ENCODE measurements at regions not wholly inside any gene's neighbourhood (a gene's known extent, or its start where the extent isn't known, plus 50 kb on each side); places are given as distances from the start of the nearest gene placed in this dataset.

DNA sequence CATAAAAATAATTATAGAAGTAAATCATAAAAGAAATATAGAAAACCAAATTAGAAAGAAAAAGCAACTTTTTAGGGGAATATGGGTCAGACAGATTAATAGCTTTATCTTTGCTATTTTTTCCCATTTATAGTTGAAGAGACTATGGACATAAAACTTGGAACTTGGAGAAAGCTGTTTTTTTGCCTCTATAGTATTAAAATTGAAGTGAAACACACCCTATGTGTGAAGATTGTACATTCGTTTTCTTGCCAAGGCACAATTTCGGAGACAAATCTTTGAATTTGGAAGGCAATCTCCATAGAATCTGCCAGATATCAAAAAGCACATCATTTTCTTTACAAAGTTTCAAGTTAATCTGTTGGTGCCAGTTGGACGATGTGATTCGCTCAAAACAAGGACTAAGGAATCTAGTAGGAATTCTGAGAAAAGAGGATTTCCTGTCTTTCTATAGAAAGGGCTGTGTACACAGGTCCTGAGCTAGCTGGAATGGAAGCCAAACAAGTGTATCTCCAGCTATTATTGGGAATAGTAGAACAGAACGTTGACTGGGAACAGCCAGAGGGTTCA is 156.3 kb downstream of the SLC7A11 start:
- no peak for DNase-seq (ENCODE audit: extremely low read depth in 1 of 2, low read depth in 1 of 2)

DNA sequence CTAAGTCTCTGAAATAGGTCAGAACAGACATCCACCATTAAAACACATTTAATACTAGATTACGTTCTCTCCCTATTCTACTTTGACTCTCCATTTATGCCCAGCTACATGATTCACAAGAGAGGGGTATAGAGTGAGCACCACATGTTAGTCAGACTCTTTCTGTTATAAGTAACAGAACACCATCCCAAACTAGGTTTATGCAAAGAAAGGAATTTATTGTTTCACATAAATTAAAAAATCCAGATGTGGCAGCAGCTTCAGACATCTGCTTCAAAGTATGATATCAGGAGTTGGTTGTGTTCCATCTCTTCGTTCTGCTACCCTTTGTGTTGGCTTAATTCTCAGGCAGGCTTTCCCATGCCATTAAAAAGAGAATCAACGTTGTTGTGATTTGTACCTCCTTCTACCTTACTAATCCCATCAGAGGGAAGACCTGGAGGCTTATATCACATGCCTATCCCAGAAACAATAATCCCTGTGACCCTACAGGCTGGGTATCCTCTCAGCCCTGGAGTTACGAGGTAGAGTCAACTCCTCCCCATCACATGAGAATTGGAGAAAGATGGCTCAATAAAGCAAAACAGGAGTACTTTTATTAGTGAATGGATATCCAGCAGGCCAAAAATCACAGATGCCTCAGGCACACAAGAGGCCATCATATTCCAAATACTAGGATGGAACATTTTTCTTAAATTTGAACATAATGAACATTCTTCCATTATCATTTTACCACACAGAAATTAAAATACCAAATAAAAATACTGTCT is 163.2 kb downstream of the SLC7A11 start:
- DNase-seq (ENCODE audit: extremely low read depth in 1 of 2, low read depth in 1 of 2): no peak

DNA sequence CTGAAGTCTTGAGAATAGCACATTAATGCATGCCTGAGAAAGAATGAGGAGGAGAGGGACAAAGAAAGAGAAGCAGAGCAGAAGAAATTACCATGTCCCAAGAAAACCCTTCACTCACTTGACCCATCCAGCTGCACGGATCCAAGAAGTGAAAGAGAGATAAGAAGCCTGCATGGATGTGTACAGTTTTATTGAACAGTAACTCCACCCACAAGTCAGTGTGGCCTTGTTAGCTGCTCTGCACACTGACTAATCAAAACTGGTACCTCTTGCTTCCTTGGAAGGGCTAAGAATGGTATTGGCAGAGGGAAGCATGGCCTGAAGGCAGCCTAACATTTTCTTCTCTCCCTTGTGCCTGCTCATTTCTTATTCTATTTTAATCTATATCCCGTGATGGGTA is 163.9 kb downstream of the SLC7A11 start:
- DNase-seq (ENCODE audit: extremely low read depth in 1 of 2, low read depth in 1 of 2): no peak

DNA sequence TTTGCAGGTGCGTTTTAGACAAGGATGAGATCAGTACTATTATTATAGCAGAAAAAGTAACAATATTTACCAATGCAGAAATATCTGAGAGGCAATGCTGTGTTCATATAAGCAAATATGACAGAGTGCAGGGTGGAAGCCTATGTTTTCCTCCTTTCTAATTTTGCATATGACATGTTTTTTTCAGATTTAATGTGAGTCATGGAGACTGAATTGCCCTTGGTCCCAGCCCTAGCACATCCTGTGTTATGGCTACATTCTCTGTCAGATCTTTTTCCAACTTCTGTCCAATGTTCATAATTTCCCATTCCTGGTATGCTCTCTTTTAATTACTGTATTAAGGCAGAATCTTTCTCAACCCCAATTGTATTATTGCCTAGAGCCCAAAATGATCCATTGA is 165.6 kb downstream of the SLC7A11 start:
- DNase-seq (ENCODE audit: extremely low read depth in 1 of 2, low read depth in 1 of 2): no peak

DNA sequence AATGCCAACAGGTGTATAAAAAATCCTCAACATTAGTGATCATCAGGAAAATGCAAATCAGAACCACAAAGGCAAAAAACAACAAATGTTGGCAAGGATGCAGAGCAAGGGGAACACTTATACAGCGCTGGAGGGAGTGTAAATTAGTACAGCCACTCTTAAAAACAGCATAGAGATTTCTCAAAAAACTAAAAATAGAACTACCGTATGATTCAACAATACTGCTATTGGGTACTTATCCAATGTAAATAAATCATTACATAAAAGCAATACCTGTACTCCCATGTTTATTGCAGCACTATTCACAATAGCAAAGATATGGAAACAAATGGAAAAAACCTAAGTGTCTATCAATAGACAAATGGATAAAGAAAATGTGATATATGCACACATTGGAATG is 171.3 kb downstream of the SLC7A11 start:
- no peak for DNase-seq (ENCODE audit: extremely low read depth in 1 of 2, low read depth in 1 of 2)

DNA sequence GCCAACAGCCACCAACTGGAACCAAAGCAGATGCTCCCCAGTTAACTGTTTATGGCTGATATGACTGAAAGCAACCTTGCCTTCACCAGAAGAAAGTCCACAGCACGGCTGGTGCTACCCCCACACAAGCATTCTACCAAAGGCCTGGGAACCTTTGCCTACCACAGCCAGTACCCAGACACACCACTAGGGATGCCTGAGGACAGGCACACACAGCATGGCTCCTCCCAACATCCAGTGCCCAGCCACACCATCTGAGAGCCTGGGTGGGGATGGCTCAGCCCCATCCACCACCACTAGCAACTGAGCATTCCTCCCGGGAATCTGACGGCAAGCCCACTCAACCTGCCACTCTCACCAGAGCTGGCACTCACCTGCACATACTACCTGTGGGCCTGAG is 178.6 kb downstream of the SLC7A11 start:
- no peak for DNase-seq (ENCODE audit: extremely low read depth in 1 of 2, low read depth in 1 of 2)

DNA sequence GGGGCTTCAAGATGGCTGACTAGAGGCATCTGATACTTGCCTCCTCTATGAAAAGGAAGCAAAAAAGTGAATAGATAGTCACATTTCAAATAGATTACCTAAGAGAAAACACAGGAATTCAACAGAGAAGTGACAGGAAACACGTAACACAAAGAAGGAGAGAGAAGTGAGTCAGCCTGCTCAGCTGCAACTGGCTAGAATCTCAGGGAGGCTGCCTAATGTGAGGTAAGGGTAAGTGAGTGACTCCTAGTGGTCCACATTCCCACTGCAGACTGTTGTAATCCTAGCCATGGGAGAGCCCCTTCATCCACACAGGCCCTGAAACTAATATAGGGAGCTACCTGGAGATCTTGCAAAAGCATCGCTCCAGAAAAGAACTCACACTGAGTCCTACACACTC is 179.2 kb downstream of the SLC7A11 start:
- no peak for DNase-seq (ENCODE audit: extremely low read depth in 1 of 2, low read depth in 1 of 2)

DNA sequence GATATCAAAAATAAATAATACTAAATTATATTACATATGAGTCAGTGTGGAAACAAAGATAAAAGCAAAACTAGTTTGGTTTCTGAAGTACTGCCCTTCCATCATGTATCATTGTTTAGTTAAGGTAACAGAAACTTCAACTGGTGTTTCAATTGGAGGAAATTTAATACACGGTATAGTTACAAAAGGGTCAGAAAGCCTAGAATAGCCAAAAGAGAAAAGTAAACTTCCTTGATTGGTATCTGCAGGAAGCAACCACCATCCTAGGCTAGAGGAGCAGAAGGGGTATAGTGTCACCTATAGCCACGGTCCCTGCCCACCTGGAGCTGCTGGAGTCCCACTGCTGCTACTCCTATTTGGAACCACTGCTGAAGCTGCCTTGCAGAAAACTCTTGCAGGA is 185.6 kb downstream of the SLC7A11 start:
- no peak for DNase-seq (ENCODE audit: extremely low read depth in 1 of 2, low read depth in 1 of 2)

DNA sequence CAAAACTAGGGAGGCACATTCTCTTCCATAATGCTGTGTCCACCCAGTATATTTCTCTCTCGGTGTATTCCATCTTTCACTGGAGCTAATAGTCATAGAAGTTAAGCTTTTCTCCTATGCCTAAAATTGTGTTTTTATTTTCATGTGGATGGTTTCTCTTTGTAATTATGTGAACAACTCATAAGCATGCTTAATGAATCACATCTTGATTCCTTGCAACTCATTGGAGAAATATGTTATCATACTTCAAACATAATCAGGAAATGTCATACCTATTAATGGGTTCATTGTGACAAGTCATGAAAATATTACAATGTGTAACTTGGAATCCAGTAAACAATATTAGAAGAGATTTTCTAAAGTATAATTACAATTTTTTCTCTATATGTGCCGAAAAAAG is 186.3 kb downstream of the SLC7A11 start:
- no peak for DNase-seq (ENCODE audit: extremely low read depth in 1 of 2, low read depth in 1 of 2)

DNA sequence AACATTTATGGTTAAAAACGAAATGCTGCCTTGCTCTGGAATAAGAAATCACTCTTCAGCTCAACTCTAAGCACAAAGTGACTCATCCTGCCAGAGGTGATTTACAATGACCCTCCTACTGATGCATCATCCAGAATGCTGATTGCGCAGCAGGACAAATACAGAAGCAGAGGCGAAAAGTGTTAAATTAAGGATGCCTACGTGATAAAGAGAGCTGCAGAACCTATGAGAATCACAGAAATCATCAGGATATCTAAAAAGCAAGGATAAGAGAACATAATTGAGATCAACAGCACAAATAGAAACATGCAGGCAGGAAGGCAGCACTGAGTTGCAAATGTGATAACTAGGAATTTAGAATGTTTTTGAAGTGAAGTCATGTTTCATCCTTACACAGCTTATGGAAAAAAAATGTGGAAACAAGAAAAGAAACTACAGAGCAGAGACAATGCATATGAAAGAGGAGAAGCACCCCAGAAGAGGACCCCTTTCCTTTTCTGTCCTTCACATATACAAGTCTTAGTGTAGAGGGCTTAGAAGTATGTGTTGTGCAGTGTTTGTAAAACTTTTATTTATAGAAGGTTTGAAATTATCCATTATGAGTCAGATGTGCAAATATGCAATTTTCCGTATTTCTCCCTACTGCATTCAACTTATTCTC is 188.4 kb downstream of the SLC7A11 start:
- DNase-seq (ENCODE audit: extremely low read depth in 1 of 2, low read depth in 1 of 2): no peak

DNA sequence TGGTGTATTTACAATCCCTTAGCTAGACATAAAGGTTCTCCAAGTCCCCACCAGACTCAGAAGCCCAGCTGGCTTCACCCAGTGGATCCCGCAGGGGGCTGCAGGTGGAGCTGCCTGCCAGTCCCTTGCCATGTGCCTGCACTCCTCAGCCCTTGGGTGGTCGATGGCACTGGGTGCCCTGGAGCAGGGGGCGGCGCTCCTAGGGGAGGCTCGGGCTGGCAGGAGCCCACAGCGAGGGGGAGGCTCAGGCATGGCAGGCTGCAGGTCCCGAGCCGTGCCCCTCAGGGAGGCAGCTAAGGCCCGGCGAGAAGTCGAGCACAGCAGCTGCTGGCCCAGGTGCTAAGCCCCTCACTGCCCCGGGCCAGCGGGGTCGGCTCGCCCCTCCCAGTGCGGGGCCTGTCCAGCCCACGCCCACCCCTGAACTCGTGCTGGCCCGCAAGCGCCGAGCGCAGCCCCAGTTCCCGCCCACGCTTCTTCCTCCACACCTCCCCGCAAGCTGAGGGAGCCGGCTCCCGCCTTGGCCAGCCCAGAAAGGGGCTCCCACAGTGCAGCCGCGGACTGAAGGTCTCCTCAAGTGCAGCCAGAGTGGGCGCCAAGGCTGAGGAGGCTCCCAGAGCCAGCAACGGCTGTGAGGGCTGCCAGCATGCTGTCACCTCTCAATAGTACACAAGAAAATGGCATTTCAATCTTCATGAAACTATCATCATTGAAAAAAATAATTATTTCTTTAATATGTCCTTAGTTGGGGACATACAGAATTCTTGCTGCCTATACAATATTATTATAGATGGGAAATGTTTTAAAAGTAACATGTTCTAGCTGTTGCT is 189.1 kb downstream of the SLC7A11 start:
- DNase-seq (ENCODE audit: extremely low read depth in 1 of 2, low read depth in 1 of 2): no peak

DNA sequence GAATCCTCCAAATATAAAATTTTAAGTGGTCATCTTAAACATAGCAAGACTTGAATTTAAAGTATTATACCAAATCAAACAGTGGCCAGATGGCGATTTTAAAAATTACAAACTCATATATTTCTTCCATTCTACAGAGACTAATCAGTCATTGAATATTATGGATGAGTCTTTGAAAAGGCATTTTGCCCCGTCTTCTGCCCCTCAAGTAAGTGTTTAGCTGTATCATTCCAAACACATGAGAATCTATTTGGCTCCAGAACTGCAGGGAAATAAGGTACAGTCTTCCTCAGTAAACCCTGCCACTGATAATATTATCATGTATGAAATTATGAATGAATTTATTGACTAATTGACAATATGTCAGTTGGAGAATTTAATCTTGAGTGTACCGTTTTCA is 191.0 kb downstream of the SLC7A11 start:
- DNase-seq (ENCODE audit: extremely low read depth in 1 of 2, low read depth in 1 of 2): no peak

DNA sequence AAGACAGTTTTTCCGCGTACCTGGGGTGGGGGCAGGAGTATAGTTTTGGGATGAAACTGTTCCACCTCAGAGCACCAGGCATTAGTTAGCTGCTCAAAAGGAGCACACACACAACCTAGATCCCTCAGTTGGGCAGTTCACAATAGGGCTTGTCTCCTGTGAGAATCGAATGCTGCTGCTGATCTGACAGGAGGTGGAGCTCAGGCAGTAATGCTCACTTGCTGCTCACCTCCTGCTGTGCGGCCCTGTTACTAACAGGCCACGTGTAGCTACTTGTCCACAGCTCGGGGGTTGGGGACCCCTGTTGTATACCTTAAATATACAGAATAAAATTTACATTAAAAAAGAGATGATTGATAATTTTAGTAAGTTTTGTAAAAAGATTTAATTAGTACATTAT is 191.5 kb downstream of the SLC7A11 start:
- DNase-seq (ENCODE audit: extremely low read depth in 1 of 2, low read depth in 1 of 2): no peak

DNA sequence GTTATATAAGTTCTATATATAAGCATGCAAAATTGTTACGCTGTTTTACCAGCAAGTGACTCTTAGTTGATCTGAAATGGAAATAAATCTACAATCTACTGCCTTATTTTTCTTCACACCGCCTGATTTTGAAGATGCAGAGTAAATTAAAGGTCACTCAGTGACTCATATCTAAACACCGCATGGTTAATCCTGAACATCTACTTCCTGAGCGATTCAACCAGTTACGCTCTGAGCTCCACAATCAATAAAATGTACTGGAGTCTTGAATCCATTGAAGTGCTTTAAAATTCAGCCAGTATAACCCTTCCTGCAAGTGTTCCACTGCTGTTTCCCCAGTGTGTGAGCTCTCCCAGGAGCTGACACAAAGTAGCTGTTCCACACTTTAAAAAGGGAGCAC is 192.8 kb downstream of the SLC7A11 start:
- no peak for DNase-seq (ENCODE audit: extremely low read depth in 1 of 2, low read depth in 1 of 2)

DNA sequence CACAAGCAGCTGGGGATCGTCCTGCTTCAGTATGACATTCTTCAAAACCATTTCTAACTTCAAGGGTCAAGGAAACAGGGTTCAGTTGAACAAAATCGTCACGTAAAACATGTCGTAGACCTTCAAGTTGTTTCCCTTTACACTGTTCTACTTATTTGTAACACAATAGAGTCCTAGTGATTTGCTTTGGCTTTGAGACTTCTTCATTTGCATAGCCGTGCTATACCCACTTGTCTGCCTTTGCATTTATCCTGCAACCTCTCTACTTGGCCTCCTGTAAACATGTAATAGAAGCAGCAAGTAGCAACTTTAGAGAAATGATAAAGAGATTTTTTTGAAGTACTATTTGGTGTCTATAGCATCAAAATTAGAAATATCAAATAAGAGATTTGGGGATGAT is 194.9 kb downstream of the SLC7A11 start:
- DNase-seq (ENCODE audit: extremely low read depth in 1 of 2, low read depth in 1 of 2): no peak

DNA sequence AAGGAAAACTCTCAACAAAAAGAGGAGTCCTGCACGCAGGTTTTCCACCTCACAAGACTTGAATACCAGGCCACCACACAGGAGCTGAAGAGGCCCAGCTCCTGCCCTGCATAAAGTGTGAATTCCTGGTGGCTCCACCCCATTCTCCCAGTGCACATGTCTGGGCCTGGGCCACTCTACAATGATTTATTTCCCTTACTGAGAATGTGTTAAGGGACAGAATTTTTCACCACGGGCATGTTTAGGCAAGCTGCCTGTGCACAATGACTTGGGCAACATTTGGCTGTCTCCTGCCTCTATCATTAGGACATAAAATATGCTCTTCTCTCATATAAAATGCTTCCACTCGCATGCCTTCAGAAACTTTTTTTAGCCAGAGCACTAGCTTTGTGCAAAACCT is 197.1 kb downstream of the SLC7A11 start:
- DNase-seq (ENCODE audit: extremely low read depth in 1 of 2, low read depth in 1 of 2): no peak

DNA sequence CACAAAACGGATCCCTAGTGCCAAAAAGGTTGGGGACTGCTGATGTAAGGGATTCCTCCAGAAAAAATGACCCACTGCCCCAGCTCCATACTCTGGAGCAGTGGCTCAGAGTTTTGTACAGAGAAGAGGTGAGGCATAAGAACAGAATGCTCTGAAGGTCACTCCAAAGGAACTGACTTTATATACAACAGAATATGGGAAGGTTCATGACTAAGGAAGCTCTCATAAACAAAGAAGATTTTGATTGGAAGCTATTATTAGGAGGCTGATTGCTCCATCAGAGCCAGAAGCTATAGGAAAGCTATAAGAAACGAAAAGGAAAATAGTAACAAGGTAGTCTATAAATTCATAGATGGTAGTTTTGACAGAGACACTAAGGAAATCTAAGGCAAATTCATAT is 203.1 kb downstream of the SLC7A11 start:
- no peak for DNase-seq (ENCODE audit: extremely low read depth in 1 of 2, low read depth in 1 of 2)

DNA sequence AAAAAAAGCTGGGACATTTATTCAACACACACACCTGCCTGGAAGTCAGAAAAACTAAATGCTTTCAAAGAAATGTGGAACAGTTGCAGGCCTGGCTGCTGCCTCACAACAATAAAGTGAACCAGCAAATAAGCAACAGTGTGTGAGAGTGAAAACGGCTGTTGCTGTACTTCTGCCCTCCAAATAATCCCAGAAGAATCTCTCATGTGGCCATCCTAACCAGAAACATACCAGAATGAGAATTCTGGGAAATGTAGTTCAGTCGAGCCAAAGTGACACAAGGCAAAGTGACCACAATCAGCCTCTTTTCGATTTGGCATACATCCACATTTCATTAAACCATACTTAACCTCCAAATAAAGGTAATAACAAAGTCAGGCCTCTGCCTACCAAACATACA is 204.5 kb downstream of the SLC7A11 start:
- no peak for DNase-seq (ENCODE audit: extremely low read depth in 1 of 2, low read depth in 1 of 2)

DNA sequence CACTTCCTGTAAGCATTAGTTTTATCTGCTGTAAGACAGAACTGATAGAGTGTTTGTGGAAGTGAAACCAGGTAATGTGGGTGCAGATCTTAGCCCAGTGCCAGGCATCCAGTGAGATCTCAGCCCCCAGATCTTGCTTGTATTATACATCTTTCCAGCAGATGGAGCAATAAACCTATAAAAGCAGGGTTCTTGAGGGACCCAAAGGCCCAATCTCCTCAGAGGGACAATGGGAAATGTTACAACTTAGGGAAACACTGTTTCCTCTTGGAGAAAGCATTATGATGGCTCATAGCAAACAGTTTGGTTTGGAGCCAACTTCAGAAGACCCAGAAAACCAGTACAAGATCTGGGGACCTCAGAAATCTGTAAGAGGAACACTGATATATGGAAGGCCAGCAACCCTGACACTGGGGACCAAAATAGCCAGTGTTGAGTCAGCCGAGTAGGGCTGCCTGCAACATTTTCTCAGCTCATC is 206.3 kb downstream of the SLC7A11 start:
- no peak for DNase-seq (ENCODE audit: extremely low read depth in 1 of 2, low read depth in 1 of 2)

DNA sequence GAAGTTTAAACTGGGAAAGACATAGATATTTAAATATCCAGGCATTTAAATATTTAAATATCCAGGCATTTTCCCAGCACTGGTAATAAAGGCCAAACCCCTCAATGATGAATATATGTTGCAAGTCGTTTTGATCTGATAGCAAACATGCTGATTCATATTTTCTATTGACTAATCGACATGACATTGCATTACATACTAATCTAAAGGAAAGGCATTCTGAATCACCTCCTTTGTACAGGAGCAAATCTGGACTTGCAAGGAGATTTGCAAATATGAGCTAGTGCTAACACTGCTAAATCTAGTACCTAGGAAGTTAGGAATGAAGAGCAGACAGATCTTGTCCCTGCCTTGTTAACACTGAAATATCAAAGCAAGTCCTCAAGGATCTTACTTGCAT is 207.3 kb downstream of the SLC7A11 start:
- no peak for DNase-seq (ENCODE audit: extremely low read depth in 1 of 2, low read depth in 1 of 2)

DNA sequence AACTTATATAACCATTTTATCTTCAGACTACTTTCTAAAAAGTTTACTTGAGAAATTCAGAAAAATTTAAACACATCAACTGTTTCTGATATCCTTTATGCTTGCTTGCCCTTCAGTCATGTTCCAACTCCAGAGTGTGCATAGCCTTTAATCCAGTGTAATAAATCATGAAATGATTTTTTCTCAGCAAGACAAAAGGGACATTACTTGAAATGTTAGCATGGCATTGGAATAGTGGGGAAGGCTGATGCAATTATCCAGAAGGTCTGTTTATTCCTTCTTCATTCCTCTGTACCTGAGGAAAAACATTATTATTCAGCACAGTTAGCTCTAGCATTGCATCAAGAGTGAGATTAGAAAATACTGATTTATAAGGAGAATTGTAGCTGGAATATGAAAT is 209.9 kb downstream of the SLC7A11 start:
- DNase-seq (ENCODE audit: extremely low read depth in 1 of 2, low read depth in 1 of 2): no peak

All from stimulated activated CD8-positive, alpha-beta memory T cell treated with anti-CD3 and anti-CD28 coated beads, Interleukin-7, amount 100 ng/mL, for 48 hours (primary cell).